ENCODE measurements at regions not wholly inside any gene's neighbourhood (a gene's known extent, or its start where the extent isn't known, plus 50 kb on each side); places are given as distances from the start of the nearest gene placed in this dataset.

DNA sequence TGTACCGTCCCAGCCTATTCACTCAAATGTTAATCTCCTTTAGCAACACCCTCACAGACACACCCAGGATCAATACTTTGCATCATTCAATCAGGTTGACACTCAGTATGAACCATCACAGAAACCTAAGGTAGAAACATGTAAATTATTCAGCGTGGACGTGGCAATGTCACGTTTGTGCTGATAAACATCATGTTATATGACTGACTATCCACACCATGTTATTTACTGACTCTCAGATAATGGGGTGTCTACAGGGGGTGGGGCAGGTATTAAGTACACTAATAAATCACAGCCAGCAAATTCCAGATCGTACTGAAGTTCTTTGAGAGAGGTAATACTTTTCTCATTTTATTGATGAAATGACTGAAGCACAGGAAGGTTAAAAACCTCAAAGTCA lies 280.0 kb downstream of the C12orf75 start:
- Histone ChIP-seq H3K4me3 (ENCODE audit: insufficient read depth in 1 of 2, low read depth in 1 of 2, low read length in 2 of 2) (no peak overlapping the region), H3K4ac (ENCODE audit: low read depth in 1 of 2, low read length in 2 of 2) (no peak overlapping the region), H3K9ac (ENCODE audit: low read length) (no peak overlapping the region), H3K4me1 (ENCODE audit: control insufficient read depth, insufficient read depth, low read depth, low read length) (no peaks in the 10 kb centered on the region), H3K79me1 (replicated peaks; ENCODE audit: low read length, poor library complexity, severe bottlenecking) (no peaks in the 10 kb centered on the region), H2BK5ac (ENCODE audit: low read depth, low read length, poor library complexity, severe bottlenecking) (no peak overlapping the region), H3K9me3 (ENCODE audit: control insufficient read depth, low read length) (no peaks in the 10 kb centered on the region), H2BK120ac (ENCODE audit: low read depth, low read length) (no peak overlapping the region), H3K27me3 (ENCODE audit: control insufficient read depth in 1 of 2, insufficient read depth in 1 of 2, low read length in 2 of 2) (no peaks in the 10 kb centered on the region), H3K18ac (ENCODE audit: low read depth in 1 of 2, low read length in 2 of 2) (no peak overlapping the region), H3K23ac (ENCODE audit: low read length in 2 of 2) (no peak overlapping the region), H3K14ac (ENCODE audit: low read length in 2 of 2) (no peak overlapping the region), H3K36me3 (ENCODE audit: control insufficient read depth in 1 of 2, insufficient read depth in 2 of 2, low read depth in 1 of 2, low read length in 2 of 2) (no peaks in the 10 kb centered on the region), H2BK12ac (ENCODE audit: low read length in 2 of 2) (no peak overlapping the region), H3K4me2 (ENCODE audit: low read length, poor library complexity, severe bottlenecking) (no peak overlapping the region), H2BK15ac (ENCODE audit: low read depth, poor library complexity, severe bottlenecking) (no peak overlapping the region), H2AFZ (ENCODE audit: low read depth, low read length) (no peak overlapping the region), H4K8ac (ENCODE audit: low read length) (no peak overlapping the region), H4K91ac (ENCODE audit: low read length) (no peak overlapping the region), H3K27ac (ENCODE audit: low read length, poor library complexity, severe bottlenecking) (no peak overlapping the region), H2AK5ac (ENCODE audit: low read length, severe bottlenecking) (no peak overlapping the region)
- WGBS, result 92% methylated on average over 1 of the region's 5 CpGs
- no peak for DNase-seq

DNA sequence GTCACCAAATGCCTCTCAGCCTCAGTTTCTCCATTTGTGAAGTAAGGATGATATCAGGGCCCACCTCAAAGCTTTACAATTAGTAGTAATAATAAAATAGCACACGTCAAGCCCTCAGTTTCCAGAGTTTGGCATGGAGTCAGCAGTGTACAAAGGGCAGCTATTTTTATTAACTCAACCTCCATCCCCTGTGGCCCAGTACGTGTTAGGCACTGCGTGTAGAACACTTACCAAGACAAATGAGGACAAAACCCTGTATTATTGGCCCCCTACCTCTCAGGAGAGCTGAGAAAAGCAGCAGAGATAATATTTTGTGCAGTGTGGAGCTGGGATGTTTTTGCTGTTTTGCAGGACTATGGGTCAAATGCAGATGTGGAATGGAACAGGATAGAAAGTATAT lies 280.8 kb downstream of the C12orf75 start:
- 41% methylated on average over 3 of the region's 3 CpGs for WGBS
- Histone ChIP-seq H3K4me1 (ENCODE audit: control insufficient read depth, insufficient read depth, low read depth, low read length) (peaks cover 1% of the 10 kb centered on the region), H4K8ac (ENCODE audit: low read length) (no peak overlapping the region), H2BK15ac (ENCODE audit: low read depth, poor library complexity, severe bottlenecking) (no peak overlapping the region), H3K4me3 (ENCODE audit: insufficient read depth in 1 of 2, low read depth in 1 of 2, low read length in 2 of 2) (no peak overlapping the region), H2BK12ac (ENCODE audit: low read length in 2 of 2) (no peak overlapping the region), H2BK120ac (ENCODE audit: low read depth, low read length) (no peak overlapping the region), H3K9me3 (ENCODE audit: control insufficient read depth, low read length) (no peaks in the 10 kb centered on the region), H3K27me3 (ENCODE audit: control insufficient read depth in 1 of 2, insufficient read depth in 1 of 2, low read length in 2 of 2) (no peaks in the 10 kb centered on the region), H2AFZ (ENCODE audit: low read depth, low read length) (no peak overlapping the region), H2AK5ac (ENCODE audit: low read length, severe bottlenecking) (no peak overlapping the region), H3K4ac (ENCODE audit: low read depth in 1 of 2, low read length in 2 of 2) (no peak overlapping the region), H3K18ac (ENCODE audit: low read depth in 1 of 2, low read length in 2 of 2) (no peak overlapping the region), H3K4me2 (ENCODE audit: low read length, poor library complexity, severe bottlenecking) (no peak overlapping the region), H3K14ac (ENCODE audit: low read length in 2 of 2) (no peak overlapping the region), H3K23ac (ENCODE audit: low read length in 2 of 2) (no peak overlapping the region), H3K9ac (ENCODE audit: low read length) (no peak overlapping the region), H3K27ac (ENCODE audit: low read length, poor library complexity, severe bottlenecking) (no peak overlapping the region), H3K79me1 (replicated peaks; ENCODE audit: low read length, poor library complexity, severe bottlenecking) (no peaks in the 10 kb centered on the region), H4K91ac (ENCODE audit: low read length) (no peak overlapping the region), H2BK5ac (ENCODE audit: low read depth, low read length, poor library complexity, severe bottlenecking) (no peak overlapping the region), H3K36me3 (ENCODE audit: control insufficient read depth in 1 of 2, insufficient read depth in 2 of 2, low read depth in 1 of 2, low read length in 2 of 2) (no peaks in the 10 kb centered on the region)
- DNase-seq, result no peak

DNA sequence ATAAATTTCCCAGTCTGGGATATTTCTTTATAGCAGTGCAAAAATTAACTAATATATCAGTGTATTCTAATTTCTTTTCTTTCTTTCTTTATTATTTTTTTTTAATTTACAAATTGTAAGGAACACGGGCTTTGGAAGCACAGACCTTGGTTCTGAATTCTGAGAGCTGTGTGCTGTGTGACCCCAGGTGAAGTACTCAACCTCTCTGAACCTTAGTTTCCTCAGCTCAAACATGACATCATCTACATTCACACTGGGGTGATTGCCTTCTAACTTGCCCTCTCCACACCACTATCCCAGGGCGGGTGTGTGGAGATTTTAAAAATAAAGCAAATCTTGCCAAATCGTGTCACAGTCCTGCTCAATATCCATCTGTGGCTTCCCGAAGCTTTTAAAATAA lies 282.8 kb downstream of the C12orf75 start:
- Histone ChIP-seq H2BK120ac (ENCODE audit: low read depth, low read length) (no peak overlapping the region), H3K14ac (ENCODE audit: low read length in 2 of 2) (no peak overlapping the region), H3K18ac (ENCODE audit: low read depth in 1 of 2, low read length in 2 of 2) (no peak overlapping the region), H4K8ac (ENCODE audit: low read length) (no peak overlapping the region), H4K91ac (ENCODE audit: low read length) (no peak overlapping the region), H3K4me3 (ENCODE audit: insufficient read depth in 1 of 2, low read depth in 1 of 2, low read length in 2 of 2) (no peak overlapping the region), H3K4me2 (ENCODE audit: low read length, poor library complexity, severe bottlenecking) (no peak overlapping the region), H2BK12ac (ENCODE audit: low read length in 2 of 2) (no peak overlapping the region), H2BK15ac (ENCODE audit: low read depth, poor library complexity, severe bottlenecking) (no peak overlapping the region), H3K23ac (ENCODE audit: low read length in 2 of 2) (no peak overlapping the region), H3K79me1 (replicated peaks; ENCODE audit: low read length, poor library complexity, severe bottlenecking) (no peaks in the 10 kb centered on the region), H3K27me3 (ENCODE audit: control insufficient read depth in 1 of 2, insufficient read depth in 1 of 2, low read length in 2 of 2) (no peaks in the 10 kb centered on the region), H3K36me3 (ENCODE audit: control insufficient read depth in 1 of 2, insufficient read depth in 2 of 2, low read depth in 1 of 2, low read length in 2 of 2) (no peaks in the 10 kb centered on the region), H3K4me1 (ENCODE audit: control insufficient read depth, insufficient read depth, low read depth, low read length) (peaks cover 2% of the 10 kb centered on the region), H2BK5ac (ENCODE audit: low read depth, low read length, poor library complexity, severe bottlenecking) (no peak overlapping the region), H3K9ac (ENCODE audit: low read length) (no peak overlapping the region), H3K9me3 (ENCODE audit: control insufficient read depth, low read length) (no peaks in the 10 kb centered on the region), H2AK5ac (ENCODE audit: low read length, severe bottlenecking) (no peak overlapping the region), H3K4ac (ENCODE audit: low read depth in 1 of 2, low read length in 2 of 2) (no peak overlapping the region), H3K27ac (ENCODE audit: low read length, poor library complexity, severe bottlenecking) (no peak overlapping the region), H2AFZ (ENCODE audit: low read depth, low read length) (no peak overlapping the region)
- WGBS, result 93% methylated on average over 4 of the region's 4 CpGs
- no peak for DNase-seq

DNA sequence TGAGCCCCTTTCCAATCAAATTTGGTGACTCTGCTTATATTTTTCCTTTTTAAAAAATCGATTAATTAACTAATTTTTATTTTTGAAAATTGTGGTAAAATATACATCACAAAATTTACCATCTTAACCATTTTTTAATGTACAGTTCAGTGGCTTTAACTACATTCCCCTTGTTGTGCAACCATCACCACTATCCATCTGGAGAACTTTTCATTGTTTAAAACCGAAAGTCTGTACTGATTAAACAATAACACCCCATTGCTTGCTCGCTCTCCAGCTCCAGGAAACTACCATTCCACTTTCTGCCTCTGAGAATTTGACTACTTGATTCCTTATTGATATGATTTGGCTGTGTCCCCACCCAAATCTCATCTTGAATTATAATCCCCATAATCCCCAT lies 283.4 kb downstream of the C12orf75 start:
- 100% methylated on average over 2 of the region's 3 CpGs for WGBS
- H3K4me3 ChIP-seq (ENCODE audit: insufficient read depth in 1 of 2, low read depth in 1 of 2, low read length in 2 of 2), result no peak overlapping the region
- no peak overlapping the region for H3K4ac ChIP-seq (ENCODE audit: low read depth in 1 of 2, low read length in 2 of 2)
- H3K9ac ChIP-seq (ENCODE audit: low read length), result no peak overlapping the region
- H3K4me1 ChIP-seq (ENCODE audit: control insufficient read depth, insufficient read depth, low read depth, low read length), result peaks cover 2% of the 10 kb centered on the region
- no peaks in the 10 kb centered on the region for H3K79me1 ChIP-seq (replicated peaks; ENCODE audit: low read length, poor library complexity, severe bottlenecking)
- no peaks in the 10 kb centered on the region for H3K27me3 ChIP-seq (ENCODE audit: control insufficient read depth in 1 of 2, insufficient read depth in 1 of 2, low read length in 2 of 2)
- H4K8ac ChIP-seq (ENCODE audit: low read length), result no peak overlapping the region
- H3K14ac ChIP-seq (ENCODE audit: low read length in 2 of 2), result no peak overlapping the region
- H3K23ac ChIP-seq (ENCODE audit: low read length in 2 of 2), result no peak overlapping the region
- H2BK12ac ChIP-seq (ENCODE audit: low read length in 2 of 2), result no peak overlapping the region
- no peaks in the 10 kb centered on the region for H3K36me3 ChIP-seq (ENCODE audit: control insufficient read depth in 1 of 2, insufficient read depth in 2 of 2, low read depth in 1 of 2, low read length in 2 of 2)
- H2AK5ac ChIP-seq (ENCODE audit: low read length, severe bottlenecking), result no peak overlapping the region
- H2AFZ ChIP-seq (ENCODE audit: low read depth, low read length), result no peak overlapping the region
- no peak overlapping the region for H2BK5ac ChIP-seq (ENCODE audit: low read depth, low read length, poor library complexity, severe bottlenecking)
- H2BK120ac ChIP-seq (ENCODE audit: low read depth, low read length), result no peak overlapping the region
- H2BK15ac ChIP-seq (ENCODE audit: low read depth, poor library complexity, severe bottlenecking), result no peak overlapping the region
- no peaks in the 10 kb centered on the region for H3K9me3 ChIP-seq (ENCODE audit: control insufficient read depth, low read length)
- H4K91ac ChIP-seq (ENCODE audit: low read length), result no peak overlapping the region
- no peak overlapping the region for H3K4me2 ChIP-seq (ENCODE audit: low read length, poor library complexity, severe bottlenecking)
- no peak overlapping the region for H3K27ac ChIP-seq (ENCODE audit: low read length, poor library complexity, severe bottlenecking)
- H3K18ac ChIP-seq (ENCODE audit: low read depth in 1 of 2, low read length in 2 of 2), result no peak overlapping the region
- DNase-seq, result no peak

All from mesenchymal stem cell (in vitro differentiated cells and primary cell).